Kidney (tissue), 13 donors: ENCODE measurements at regions not wholly inside any gene's neighbourhood (a gene's known extent, or its start where the extent isn't known, plus 50 kb on each side); places are given as distances from the start of the nearest gene placed in this dataset.

Experiments
- DNase-seq, 5 donors: peaks; one replicate each; pipeline ENCODE4 v3.0.0-alpha.2; 2013 to 2020
- FAIRE-seq: peaks from 2 replicates; lab custom pipeline; 2012; peaks lifted over from hg19 to GRCh38; lab: Jason Lieb, UNC
- H3K27ac ChIP-seq, 2 donors: one replicate each; pipeline ENCODE4 v1.7.0; 2013; ENCODE audit warnings: low read depth in 2 of 2, low read length in 2 of 2, inconsistent platforms in 1 of 2
- H3K27me3 ChIP-seq: one replicate; pipeline ENCODE4 v1.7.1; 2013; ENCODE audit warnings: low read length, inconsistent platforms; ENCODE audit not compliant: control insufficient read depth, insufficient read depth
- H3K36me3 ChIP-seq, 3 donors: one replicate each; pipeline versions ENCODE4 v1.7.0 to v1.7.1; 2013; ENCODE audit warnings: low read length in 3 of 3, control low read depth in 1 of 3, inconsistent platforms in 1 of 3; ENCODE audit not compliant: insufficient read depth in 3 of 3, control insufficient read depth in 2 of 3
- H3K4me1 ChIP-seq, 3 donors: one replicate each; pipeline versions ENCODE4 v1.7.0 to v1.7.1; 2013; ENCODE audit warnings: low read length in 3 of 3, inconsistent platforms in 1 of 3, low read depth in 1 of 3; ENCODE audit not compliant: control insufficient read depth in 2 of 3, insufficient read depth in 2 of 3
- H3K4me3 ChIP-seq, 3 donors: one replicate each; pipeline versions ENCODE4 v1.7.0 to v1.8.1; 2013; ENCODE audit warnings: low read length in 3 of 3, control low read depth in 1 of 3, inconsistent platforms in 1 of 3
- H3K9ac ChIP-seq, 3 donors: one replicate each; pipeline versions ENCODE4 v1.7.0 to v1.7.1; 2013; ENCODE audit warnings: low read length in 3 of 3, control low read depth in 1 of 3, inconsistent platforms in 1 of 3
- H3K9me3 ChIP-seq, 3 donors: one replicate each; pipeline versions ENCODE4 v1.7.0 to v1.7.1; 2013; ENCODE audit warnings: low read length in 3 of 3, control low read depth in 1 of 3, inconsistent platforms in 1 of 3; ENCODE audit not compliant: control insufficient read depth in 2 of 3, insufficient read depth in 1 of 3
- CTCF ChIP-seq: IDR thresholded peaks from 3 replicates; pipeline ENCODE4 v1.5.1; 2012; ENCODE audit warnings: mild to moderate bottlenecking, moderate library complexity, borderline replicate concordance; ENCODE audit not compliant: insufficient read depth; ENCODE audit errors: extremely low read depth
- intact Hi-C: fragments of 100-400 bp; cut with DNase I; formaldehyde crosslinking; loops from one replicate; pipeline ENCODE4 v1.11.1; 2022
- donor health status: control.
- donor health status: control.
- donor health status: control.
- donor health status: control.
- donor health status: control.
- donor health status: DM: yes; HTN: yes; CAD: no.
- donor health status: Normal renal cell carcinoma (clear cell type).

GRCh38 chr9:90103771-90104170 lies 499.0 kb downstream of the GADD45G start:
- Histone ChIP-seq H3K27ac (no peak overlapping the region), H3K36me3 (no peaks in the 10 kb centered on the region), H3K4me1 (peaks cover 0 to 7% (median 5%) of the 10 kb centered on the region in 3 donors), H3K9ac (no peak overlapping the region), H3K4me3 (no peak overlapping the region), H3K27me3 (no peaks in the 10 kb centered on the region), H3K9me3 (no peaks in the 10 kb centered on the region)
- intact Hi-C loops, result no loop called here
- no peak for FAIRE-seq
- peak in 2 of 5 donors; percentile 25 to 33 for DNase-seq
- TF ChIP-seq CTCF, result no peak

GRCh38 chr9:90105773-90106172 lies 501.0 kb downstream of the GADD45G start:
- intact Hi-C loops, result no loop called here
- peaks cover 0 to 7% (median 5%) of the 10 kb centered on the region in 3 donors for H3K4me1 ChIP-seq
- no peaks in the 10 kb centered on the region for H3K36me3 ChIP-seq
- no peaks in the 10 kb centered on the region for H3K27me3 ChIP-seq
- H3K4me3 ChIP-seq, result no peak overlapping the region
- DNase-seq (no peak), FAIRE-seq (no peak)
- no peak overlapping the region for H3K27ac ChIP-seq
- no peaks in the 10 kb centered on the region for H3K9me3 ChIP-seq
- no peak for TF ChIP-seq CTCF
- H3K9ac ChIP-seq, result no peak overlapping the region

GRCh38 chr9:90107040-90107725 lies 502.4 kb downstream of the GADD45G start:
- intact Hi-C loops, result no loop called here
- Histone ChIP-seq H3K27ac (no peak overlapping the region), H3K9me3 (no peaks in the 10 kb centered on the region), H3K4me3 (no peak overlapping the region), H3K27me3 (no peaks in the 10 kb centered on the region), H3K36me3 (no peaks in the 10 kb centered on the region), H3K9ac (no peak overlapping the region), H3K4me1 (peaks cover 0 to 7% (median 5%) of the 10 kb centered on the region in 3 donors)
- TF ChIP-seq CTCF, result no peak
- DNase-seq (peak in 1 of 5 donors; percentile 36), FAIRE-seq (no peak)
